K562 (cell line): ENCODE measurements at regions not wholly inside any gene's neighbourhood (a gene's known extent, or its start where the extent isn't known, plus 50 kb on each side); places are given as distances from the start of the nearest gene placed in this dataset.
A peak's percentile ranks its signal among the peaks of the same experiment; 100 is the strongest.

Experiments
- JUN ChIP-seq, 2 experiments: sonication (generic) in 1 of 2; formaldehyde crosslinking in 1 of 2; IDR thresholded peaks; 2 replicates each; pipeline versions ENCODE4 v1.6.1 to v1.8.0; 2012 to 2022; ENCODE audit warnings: borderline replicate concordance in 2 of 2, mild to moderate bottlenecking in 2 of 2, improper control_type of control experiment in 1 of 2, low read depth in 1 of 2, low read length in 1 of 2, missing genetic modification reagents in 1 of 2
- RBM34 ChIP-seq: fragments of 200-400 bp; formaldehyde crosslinking; IDR thresholded peaks from 2 replicates; pipeline ENCODE4 v1.6.1; 2018; ENCODE audit warnings: low read length, borderline replicate concordance; ENCODE audit not compliant: insufficient read depth
- RNF2 ChIP-seq: sonication (generic); IDR thresholded peaks from 2 replicates; pipeline ENCODE4 v1.6.1; 2016
- SMARCA4 ChIP-seq: fragments of 450-650 bp; IDR thresholded peaks from 2 replicates; pipeline ENCODE4 v1.6.1; 2016
- ZNF263 ChIP-seq: sonication (generic); formaldehyde crosslinking; IDR thresholded peaks from 2 replicates; pipeline ENCODE4 v1.8.0; 2022; ENCODE audit warnings: mild to moderate bottlenecking, missing genetic modification reagents, borderline replicate concordance
- TF ChIP-seq, protein P1 (sequence below): fragments of 200-600 bp; sonication (generic); IDR thresholded peaks from one replicate; pipeline ENCODE4 v1.6.1; 2012; ENCODE audit warnings: mild to moderate bottlenecking, low read depth, low read length, inconsistent platforms
- TF ChIP-seq, protein P2 (sequence below): sonication (generic); formaldehyde crosslinking; IDR thresholded peaks from 2 replicates; pipeline ENCODE4 v1.8.0; 2023; ENCODE audit warnings: mild to moderate bottlenecking, missing genetic modification reagents
- TF ChIP-seq, protein P3 (sequence below), 2 experiments: fragments of 450-650 bp in 1 of 2; sonication (generic) in 1 of 2; formaldehyde crosslinking in 1 of 2; IDR thresholded peaks in 1 of 2; conservative IDR thresholded peaks in 1 of 2; 2 replicates each; pipeline versions ENCODE4 v1.6.1 to v1.8.1; 2016 to 2023; ENCODE audit warnings: mild to moderate bottlenecking in 2 of 2, moderate library complexity in 2 of 2, inconsistent platforms in 1 of 2, missing genetic modification reagents in 1 of 2
- TF ChIP-seq, protein P4 (sequence below), 2 experiments: fragments of 450-650 bp; IDR thresholded peaks; 2 replicates each; pipeline ENCODE4 v1.6.1; 2018; ENCODE audit warnings: mild to moderate bottlenecking in 2 of 2, low read depth in 1 of 2; ENCODE audit not compliant: partially characterized antibody in 2 of 2

DNA sequence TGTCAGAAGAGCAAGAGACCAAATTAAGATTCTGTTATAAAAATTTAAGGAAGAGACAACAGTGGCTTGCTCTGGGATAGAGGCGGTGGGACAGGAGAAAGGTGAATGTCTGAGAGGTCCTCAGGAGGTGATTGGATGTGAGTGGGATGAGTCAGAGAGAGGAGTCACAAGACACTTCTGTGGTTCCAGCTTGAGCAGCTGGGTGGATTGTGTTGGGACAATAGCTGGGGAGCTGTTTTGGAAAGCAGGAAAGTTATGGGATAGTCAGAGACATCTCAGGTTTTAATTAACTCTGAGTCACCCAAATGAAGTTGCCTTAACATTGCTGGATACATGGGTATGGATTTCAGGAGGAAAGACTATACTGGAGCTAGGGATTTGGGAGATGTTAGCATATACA is 218.0 kb upstream of the TRIB2 start (continued):
- TF ChIP-seq, protein P1, sequence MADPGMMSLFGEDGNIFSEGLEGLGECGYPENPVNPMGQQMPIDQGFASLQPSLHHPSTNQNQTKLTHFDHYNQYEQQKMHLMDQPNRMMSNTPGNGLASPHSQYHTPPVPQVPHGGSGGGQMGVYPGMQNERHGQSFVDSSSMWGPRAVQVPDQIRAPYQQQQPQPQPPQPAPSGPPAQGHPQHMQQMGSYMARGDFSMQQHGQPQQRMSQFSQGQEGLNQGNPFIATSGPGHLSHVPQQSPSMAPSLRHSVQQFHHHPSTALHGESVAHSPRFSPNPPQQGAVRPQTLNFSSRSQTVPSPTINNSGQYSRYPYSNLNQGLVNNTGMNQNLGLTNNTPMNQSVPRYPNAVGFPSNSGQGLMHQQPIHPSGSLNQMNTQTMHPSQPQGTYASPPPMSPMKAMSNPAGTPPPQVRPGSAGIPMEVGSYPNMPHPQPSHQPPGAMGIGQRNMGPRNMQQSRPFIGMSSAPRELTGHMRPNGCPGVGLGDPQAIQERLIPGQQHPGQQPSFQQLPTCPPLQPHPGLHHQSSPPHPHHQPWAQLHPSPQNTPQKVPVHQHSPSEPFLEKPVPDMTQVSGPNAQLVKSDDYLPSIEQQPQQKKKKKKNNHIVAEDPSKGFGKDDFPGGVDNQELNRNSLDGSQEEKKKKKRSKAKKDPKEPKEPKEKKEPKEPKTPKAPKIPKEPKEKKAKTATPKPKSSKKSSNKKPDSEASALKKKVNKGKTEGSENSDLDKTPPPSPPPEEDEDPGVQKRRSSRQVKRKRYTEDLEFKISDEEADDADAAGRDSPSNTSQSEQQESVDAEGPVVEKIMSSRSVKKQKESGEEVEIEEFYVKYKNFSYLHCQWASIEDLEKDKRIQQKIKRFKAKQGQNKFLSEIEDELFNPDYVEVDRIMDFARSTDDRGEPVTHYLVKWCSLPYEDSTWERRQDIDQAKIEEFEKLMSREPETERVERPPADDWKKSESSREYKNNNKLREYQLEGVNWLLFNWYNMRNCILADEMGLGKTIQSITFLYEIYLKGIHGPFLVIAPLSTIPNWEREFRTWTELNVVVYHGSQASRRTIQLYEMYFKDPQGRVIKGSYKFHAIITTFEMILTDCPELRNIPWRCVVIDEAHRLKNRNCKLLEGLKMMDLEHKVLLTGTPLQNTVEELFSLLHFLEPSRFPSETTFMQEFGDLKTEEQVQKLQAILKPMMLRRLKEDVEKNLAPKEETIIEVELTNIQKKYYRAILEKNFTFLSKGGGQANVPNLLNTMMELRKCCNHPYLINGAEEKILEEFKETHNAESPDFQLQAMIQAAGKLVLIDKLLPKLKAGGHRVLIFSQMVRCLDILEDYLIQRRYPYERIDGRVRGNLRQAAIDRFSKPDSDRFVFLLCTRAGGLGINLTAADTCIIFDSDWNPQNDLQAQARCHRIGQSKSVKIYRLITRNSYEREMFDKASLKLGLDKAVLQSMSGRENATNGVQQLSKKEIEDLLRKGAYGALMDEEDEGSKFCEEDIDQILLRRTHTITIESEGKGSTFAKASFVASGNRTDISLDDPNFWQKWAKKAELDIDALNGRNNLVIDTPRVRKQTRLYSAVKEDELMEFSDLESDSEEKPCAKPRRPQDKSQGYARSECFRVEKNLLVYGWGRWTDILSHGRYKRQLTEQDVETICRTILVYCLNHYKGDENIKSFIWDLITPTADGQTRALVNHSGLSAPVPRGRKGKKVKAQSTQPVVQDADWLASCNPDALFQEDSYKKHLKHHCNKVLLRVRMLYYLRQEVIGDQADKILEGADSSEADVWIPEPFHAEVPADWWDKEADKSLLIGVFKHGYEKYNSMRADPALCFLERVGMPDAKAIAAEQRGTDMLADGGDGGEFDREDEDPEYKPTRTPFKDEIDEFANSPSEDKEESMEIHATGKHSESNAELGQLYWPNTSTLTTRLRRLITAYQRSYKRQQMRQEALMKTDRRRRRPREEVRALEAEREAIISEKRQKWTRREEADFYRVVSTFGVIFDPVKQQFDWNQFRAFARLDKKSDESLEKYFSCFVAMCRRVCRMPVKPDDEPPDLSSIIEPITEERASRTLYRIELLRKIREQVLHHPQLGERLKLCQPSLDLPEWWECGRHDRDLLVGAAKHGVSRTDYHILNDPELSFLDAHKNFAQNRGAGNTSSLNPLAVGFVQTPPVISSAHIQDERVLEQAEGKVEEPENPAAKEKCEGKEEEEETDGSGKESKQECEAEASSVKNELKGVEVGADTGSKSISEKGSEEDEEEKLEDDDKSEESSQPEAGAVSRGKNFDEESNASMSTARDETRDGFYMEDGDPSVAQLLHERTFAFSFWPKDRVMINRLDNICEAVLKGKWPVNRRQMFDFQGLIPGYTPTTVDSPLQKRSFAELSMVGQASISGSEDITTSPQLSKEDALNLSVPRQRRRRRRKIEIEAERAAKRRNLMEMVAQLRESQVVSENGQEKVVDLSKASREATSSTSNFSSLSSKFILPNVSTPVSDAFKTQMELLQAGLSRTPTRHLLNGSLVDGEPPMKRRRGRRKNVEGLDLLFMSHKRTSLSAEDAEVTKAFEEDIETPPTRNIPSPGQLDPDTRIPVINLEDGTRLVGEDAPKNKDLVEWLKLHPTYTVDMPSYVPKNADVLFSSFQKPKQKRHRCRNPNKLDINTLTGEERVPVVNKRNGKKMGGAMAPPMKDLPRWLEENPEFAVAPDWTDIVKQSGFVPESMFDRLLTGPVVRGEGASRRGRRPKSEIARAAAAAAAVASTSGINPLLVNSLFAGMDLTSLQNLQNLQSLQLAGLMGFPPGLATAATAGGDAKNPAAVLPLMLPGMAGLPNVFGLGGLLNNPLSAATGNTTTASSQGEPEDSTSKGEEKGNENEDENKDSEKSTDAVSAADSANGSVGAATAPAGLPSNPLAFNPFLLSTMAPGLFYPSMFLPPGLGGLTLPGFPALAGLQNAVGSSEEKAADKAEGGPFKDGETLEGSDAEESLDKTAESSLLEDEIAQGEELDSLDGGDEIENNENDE: no peak
- TF ChIP-seq, protein P2, sequence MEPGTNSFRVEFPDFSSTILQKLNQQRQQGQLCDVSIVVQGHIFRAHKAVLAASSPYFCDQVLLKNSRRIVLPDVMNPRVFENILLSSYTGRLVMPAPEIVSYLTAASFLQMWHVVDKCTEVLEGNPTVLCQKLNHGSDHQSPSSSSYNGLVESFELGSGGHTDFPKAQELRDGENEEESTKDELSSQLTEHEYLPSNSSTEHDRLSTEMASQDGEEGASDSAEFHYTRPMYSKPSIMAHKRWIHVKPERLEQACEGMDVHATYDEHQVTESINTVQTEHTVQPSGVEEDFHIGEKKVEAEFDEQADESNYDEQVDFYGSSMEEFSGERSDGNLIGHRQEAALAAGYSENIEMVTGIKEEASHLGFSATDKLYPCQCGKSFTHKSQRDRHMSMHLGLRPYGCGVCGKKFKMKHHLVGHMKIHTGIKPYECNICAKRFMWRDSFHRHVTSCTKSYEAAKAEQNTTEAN (CRISPR knock-in tag): no peak
- no peak for TF ChIP-seq ZNF263 (CRISPR knock-in tag)
- TF ChIP-seq, protein P3, sequence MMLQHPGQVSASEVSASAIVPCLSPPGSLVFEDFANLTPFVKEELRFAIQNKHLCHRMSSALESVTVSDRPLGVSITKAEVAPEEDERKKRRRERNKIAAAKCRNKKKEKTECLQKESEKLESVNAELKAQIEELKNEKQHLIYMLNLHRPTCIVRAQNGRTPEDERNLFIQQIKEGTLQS (IDR thresholded peaks at IDR 0.05): peak; percentile 62; the same call in 1 of the 2 replicates
- TF ChIP-seq, protein P3 (CRISPR knock-in tag; conservative IDR thresholded peaks at IDR 0.05): no peak
- TF ChIP-seq JUN (IDR thresholded peaks at IDR 0.05; ENCODE audit: borderline replicate concordance, low read depth, low read length): 0 out of 2 replicates have a peak, but pooled peaks have one; percentile 20
- no peak for TF ChIP-seq JUN (CRISPR knock-in tag; IDR thresholded peaks at IDR 0.05; ENCODE audit: borderline replicate concordance)
- no peak for TF ChIP-seq RBM34
- TF ChIP-seq SMARCA4: no peak
- TF ChIP-seq, protein P4, sequence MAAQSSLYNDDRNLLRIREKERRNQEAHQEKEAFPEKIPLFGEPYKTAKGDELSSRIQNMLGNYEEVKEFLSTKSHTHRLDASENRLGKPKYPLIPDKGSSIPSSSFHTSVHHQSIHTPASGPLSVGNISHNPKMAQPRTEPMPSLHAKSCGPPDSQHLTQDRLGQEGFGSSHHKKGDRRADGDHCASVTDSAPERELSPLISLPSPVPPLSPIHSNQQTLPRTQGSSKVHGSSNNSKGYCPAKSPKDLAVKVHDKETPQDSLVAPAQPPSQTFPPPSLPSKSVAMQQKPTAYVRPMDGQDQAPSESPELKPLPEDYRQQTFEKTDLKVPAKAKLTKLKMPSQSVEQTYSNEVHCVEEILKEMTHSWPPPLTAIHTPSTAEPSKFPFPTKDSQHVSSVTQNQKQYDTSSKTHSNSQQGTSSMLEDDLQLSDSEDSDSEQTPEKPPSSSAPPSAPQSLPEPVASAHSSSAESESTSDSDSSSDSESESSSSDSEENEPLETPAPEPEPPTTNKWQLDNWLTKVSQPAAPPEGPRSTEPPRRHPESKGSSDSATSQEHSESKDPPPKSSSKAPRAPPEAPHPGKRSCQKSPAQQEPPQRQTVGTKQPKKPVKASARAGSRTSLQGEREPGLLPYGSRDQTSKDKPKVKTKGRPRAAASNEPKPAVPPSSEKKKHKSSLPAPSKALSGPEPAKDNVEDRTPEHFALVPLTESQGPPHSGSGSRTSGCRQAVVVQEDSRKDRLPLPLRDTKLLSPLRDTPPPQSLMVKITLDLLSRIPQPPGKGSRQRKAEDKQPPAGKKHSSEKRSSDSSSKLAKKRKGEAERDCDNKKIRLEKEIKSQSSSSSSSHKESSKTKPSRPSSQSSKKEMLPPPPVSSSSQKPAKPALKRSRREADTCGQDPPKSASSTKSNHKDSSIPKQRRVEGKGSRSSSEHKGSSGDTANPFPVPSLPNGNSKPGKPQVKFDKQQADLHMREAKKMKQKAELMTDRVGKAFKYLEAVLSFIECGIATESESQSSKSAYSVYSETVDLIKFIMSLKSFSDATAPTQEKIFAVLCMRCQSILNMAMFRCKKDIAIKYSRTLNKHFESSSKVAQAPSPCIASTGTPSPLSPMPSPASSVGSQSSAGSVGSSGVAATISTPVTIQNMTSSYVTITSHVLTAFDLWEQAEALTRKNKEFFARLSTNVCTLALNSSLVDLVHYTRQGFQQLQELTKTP (IDR thresholded peaks at IDR 0.05; ENCODE audit: low read depth in 1 of 2, partially characterized antibody in 2 of 2): no peak
- TF ChIP-seq RNF2: no peak
